GM19328 (cell line): ENCODE measurements at regions not wholly inside any gene's neighbourhood (a gene's known extent, or its start where the extent isn't known, plus 50 kb on each side); places are given as distances from the start of the nearest gene placed in this dataset.
"Not testable (repeated sequence)": the region's sequence is repeated elsewhere in the genome, so short reads cannot be mapped to it uniquely, and the experiment has no call there.

Experiments used
- ATAC-seq: cut with Tn5 transposase; IDR thresholded peaks from one replicate; pipeline ENCODE4 v1.9.1; 2021; ENCODE audit warnings: mild to moderate bottlenecking, moderate library complexity; ENCODE audit not compliant: unreplicated experiment

DNA sequence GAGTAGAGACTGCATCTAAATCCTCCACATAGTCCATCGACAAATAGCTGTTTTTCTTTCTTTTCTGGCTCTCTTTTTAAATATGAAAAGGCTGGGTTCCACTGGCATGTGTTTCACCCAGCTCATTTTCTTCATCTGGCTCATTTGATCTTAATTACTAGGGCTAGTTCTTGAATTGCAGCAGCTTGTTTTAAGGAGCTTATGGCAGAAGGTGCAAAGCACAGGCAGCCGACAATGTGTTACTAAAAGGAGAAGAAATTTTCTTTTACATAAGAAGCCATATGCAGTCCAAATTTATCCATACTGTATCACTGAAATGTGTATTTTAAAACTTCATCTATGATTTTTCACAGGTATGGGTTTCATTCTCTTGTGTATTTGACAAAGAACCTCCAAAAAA lies 205.6 kb upstream of the PTER start:
- ATAC-seq, result no peak

DNA sequence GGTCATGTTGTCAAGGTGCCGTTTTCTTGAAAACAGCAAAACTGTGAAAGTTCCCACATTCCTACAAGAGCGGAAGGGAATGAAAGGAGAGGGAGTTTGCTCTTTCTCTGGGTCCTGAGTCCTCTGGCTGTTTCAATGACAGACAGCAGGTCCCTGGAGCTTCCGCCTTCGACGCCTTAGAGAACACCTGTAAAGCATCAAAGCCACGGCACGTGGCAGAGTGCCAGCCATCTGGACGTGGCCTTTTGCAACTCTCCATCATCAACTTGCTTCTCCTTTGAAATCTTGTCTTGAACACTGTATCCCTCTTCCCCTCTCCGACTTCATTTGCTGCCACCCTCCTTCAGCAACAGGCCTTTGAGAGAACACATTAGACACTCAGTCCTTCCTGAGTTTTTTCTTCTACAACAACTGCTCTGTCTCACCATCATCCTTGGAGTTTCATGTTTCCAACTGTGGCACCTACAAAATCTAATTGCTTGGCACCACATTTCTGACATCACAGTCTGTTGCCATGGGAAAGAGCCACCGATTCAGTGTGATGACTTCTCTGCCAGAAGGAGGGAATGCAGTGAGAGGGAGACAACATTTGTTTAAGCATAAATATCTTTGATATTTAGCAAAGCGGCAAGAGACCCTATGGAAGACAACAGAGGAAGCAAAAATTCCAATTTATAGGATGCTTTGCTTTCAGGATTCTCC lies 204.9 kb upstream of the PTER start:
- no peak for ATAC-seq

DNA sequence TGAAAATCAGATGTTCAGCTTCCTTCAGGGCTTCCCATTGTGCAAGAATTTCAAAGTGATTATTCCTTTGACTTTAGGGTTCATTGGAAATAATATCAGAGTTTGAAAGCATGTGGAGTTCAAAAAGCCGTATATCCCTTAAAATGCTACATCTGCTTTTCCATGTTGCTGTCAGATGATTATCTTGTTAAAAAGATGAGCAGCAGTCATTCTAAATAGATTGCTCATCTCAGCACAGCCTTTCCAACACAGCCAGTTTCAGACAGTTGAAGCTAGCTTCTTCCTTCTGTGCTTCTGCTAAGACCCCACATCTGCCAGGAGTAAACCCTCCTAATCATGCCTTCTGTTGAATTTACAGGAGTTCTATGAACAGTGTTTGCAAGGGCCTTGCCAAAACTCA lies 204.4 kb upstream of the PTER start:
- no peak for ATAC-seq

DNA sequence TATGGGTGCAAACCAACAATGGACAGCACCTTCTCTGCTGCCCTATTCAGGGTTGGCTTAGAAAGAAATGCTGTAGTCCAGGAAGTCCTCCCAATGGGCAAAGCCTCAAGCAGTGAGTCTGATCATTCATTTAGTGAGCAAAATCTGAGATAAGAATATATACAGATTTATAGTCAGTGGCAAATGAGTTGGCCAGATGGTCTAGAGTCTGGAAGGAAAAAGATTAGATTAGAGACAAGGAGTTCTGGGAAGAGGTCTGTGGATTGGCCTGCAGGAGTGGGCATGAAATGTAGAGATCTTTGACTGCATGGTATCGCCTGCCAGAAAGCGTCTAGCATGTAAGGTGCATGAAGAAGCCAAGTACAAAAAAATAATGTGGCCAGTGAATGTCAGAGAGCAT lies 201.9 kb upstream of the PTER start:
- ATAC-seq, result no peak

DNA sequence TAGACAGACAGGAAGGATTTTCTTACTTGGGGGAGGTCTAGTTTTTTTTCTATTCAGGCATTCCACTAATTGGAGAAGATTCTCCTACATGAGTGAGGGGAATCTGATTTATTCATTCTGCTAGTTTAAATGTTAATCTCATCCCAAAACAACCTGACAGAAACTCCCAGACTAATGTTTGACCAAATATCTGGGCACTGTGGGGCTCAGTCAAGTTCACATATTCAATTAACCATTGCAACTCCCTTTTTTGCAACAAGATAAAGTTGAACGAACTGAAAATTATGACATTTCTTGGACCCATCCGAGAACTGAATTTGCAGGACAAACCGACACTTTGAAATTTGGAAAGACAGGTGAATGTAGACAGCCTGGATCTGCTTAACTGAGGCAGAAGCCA lies 194.4 kb upstream of the PTER start:
- ATAC-seq, result no peak

DNA sequence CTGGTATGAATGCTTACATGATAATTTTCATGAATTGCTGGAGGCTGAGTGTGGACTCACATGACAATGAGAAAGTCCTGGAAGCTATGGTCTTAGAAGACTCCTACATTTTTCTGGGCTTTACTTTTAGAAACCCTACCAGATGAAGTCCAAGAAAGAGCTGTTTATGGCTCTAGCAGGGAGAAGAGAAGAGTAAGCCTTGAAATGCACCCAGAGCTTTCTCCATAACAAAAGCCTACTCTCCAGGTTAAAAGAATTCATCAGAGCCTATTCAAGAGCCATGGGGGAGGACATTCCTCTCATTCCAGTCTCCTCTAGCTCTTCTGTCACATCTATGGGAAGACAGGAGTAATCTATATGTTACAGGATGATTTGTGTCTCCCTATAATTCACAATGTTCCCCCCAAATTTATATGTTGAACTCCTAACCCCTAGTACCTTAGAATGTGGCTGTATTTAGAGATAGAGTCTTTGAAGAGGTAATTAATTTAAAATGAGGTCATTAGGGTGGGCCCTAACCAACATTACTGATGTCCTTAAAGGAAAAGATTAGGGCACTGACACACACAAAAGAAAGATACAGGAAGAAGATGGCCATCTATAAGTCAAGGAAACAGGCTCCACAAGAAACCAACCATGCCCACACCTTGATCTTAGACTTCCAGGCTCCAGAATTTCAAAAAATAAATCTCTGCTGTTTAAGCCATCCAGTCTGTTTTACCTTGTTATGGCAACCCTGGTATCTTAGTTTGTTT lies 193.8 kb upstream of the PTER start:
- ATAC-seq, result no peak

DNA sequence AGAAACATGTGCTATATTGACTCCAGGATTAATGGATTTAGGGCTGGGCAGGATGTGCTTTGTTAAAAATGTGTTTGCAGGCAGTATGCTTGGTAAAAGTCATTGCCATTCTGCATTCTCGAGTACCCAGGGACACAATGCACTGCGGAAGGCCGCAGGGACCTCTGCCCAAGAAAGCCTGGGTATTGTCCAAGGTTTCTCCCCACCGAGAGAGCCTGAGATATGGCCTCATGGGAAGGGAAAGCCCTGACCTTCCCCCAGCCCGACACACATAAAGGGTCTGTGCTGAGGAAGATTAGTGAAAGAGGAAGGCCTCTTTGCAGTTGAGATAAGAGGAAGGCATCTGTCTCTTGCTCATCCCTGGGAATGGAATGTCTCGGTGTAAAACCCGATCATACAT lies 186.7 kb upstream of the PTER start:
- ATAC-seq, result not testable (repeated sequence)

DNA sequence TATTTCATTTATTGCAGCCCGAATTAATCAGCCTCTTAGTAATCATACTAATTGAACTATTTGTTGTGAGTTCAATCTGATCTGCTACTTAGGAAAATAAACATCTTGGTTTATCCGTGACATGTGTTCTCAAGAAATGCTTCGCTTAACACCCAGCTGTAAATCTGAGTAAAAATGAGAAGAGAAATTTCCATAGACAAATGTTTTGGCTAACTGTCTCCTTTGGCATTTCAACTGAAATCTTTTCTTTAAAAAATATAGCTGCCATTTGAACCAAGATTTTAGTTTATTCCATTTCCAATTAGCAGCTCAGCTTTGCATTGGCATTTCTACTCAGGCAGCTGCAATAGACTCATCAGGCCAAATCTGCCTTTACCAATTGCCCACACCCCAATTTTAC lies 180.5 kb upstream of the PTER start:
- no peak for ATAC-seq

DNA sequence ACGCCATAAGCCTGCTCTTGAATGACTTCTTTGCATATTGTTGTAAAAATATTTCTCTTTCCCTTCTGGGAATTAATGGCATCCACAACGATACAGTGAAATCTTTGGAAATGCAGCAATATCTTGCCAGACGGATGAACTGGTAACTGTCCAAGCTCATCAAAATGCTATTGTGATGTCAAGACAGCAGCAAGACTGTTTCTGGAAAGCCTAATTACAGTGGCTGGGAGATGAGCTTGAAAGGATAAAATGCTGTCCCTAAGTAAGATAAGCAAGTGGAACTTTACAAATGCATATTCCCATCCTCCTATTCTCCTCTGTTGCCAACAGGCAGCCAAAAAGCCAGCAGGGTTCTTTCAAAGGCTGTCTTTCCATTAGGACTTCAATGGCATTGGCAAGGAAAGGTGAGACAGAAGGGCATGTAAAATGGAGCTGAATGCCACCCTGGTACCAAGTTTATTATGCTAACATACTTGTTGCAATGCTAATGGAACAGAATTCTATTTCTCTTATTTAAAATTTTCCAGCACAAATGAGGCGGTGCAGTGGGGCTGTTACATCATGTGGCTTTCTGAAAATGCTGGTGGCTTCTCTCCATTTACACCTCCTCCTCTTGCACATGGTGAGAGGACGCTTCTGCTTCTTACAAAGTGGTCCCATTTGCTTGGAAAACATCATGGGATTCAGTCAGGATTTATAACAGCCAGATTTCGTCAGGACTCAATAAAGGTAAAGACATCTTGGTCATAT lies 178.3 kb upstream of the PTER start:
- no peak for ATAC-seq

DNA sequence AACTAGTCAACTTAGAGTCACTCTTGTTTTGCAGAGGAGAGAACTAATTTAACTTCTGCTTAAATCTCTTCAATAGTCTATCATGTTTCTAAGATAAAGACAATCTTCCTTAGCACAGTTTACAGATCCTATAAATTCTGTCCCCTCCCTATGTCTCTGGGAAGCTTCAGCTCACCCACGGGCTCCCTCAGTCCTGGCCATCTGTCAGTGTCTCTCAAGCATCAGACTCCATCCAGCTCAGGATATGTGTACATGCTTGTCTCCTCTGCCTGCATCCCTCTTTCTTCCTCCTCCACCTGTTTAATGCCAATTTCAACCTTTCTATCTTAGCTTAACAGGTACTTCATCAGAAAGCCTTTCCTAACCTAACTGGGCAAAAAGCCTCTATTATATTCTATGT lies 177.1 kb upstream of the PTER start:
- ATAC-seq, result no peak

DNA sequence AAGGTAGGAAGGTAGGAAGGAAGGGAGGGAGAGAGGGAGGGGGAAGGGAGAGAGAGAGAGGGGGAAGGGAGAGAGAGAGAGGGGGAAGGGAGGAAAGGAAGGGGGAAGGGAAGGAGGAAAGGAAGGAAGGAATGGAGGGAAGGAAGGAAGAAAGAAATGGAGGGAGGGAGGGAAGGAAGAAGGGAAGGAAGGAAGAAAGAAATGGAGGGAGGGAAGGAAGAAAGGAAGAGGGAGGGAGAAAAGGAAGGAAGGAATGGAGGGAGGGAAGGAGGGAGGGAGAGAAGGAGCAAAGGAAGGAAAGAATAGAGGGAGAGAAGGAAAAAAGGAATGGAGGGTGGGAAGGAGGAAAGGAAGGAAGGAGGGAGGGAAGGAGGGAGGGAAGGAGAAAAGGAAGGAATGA lies 176.4 kb upstream of the PTER start:
- ATAC-seq, result no peak

DNA sequence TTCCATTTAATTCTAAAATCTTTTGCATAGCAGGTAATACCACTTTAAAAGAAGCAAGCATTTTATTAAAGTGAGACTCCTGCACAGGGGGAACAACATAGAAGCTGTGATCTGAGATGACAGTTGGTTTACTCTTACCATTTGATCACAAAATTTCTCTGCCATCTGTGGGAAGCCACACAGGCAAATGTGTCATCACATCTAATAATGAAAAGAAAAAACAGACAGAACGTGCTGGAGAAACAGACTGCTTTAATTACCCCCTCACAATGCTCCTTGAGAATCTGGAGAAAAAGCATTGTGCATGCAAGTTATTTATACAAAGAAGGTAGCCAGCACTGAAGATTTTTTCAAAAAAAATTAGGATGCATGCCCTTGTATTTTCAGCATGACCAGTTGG lies 165.2 kb upstream of the PTER start:
- no peak for ATAC-seq

DNA sequence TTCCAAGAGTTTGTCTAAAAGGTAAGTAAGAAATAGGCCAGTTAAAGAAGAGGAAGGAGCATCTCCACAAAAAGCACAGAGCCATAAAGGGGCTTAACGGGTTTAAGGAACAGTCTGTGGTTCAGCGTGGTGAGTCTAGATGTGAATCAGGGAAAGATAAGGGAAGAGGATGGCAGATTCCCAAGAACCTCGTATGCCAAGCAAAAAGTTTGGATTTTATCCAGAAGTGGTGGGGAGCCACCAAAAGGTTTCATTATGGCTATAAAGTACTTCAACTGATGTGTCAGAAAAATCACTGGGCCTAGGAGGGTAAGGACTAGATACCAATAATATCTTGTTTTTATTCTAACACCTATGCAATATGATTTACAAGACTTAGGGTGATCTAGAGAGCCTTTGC lies 161.9 kb upstream of the PTER start:
- ATAC-seq, result no peak

DNA sequence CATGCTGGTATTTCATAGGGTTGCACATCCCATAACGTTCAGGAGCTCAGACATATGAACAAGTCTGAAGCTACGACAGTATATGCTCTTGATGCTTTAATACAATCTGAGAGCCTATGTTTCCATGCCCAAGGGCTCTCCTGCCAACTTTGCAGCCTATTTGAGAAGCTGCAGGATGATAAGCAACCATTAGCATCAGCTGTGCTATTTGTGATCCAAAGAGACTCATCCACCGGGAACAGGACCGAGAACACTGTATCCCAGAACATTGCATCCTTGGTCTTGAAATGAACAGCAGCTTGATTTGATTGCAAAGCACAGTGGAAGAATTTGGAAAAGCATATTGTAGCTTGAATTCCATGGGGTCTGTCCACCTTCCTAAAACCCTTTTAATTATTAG lies 156.2 kb upstream of the PTER start:
- no peak for ATAC-seq

DNA sequence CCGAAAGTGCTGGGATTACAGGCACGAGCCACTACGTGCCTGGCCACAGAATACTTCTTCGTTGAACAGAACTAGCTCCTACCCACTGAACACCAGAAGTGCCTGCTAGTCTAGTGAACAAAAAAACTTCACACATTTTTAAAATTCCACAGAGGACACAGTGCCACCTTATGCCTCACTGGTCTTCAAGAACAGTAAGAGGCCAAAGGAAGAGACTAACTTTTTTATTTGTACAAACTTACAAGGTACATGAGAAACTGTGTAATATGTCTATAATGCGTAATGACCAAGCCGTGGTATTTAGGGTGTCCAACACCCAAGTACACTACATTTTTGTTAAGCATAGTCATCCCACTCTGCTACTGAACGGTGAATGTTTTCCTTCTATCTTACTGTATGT lies 144.4 kb upstream of the PTER start:
- ATAC-seq, result no peak

DNA sequence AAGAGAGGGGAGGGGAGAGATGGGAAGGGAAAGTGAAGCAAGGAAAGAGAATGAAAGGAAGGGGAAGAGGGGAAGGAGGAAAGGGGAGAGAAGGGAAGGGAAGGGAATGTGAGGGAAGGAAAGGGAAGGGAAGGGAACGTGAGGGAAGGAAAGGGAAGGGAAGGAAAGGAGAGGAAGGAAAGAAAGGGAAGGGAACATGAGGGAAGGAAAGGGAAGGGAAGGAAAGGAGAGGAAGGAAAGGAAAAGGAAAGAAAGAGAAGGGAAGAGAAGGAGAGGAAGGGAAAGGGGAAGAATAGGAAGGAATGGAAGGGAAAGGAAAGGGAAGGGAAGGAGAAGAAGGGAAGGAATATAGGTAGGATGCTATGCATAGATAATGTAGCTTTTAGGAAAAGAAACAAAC lies 139.7 kb upstream of the PTER start:
- no peak for ATAC-seq

DNA sequence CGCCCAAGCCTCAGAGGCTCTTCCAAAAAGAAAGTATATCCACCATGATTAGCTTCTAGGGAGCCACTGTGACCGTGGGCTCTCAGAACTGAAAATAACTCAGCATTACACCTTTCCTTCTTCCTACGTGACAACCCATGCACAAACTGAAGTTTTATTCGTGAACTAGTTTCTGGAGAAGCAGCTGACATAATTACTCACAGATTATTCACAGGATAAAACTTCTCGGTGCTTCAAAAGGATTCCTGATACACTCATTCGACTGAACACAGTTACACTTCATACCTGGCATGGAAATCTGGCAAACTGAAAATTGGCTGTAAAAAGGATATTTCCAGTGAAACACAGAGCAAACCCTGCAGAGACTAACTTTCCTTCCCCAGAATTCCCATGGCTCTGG lies 139.2 kb upstream of the PTER start:
- no peak for ATAC-seq

DNA sequence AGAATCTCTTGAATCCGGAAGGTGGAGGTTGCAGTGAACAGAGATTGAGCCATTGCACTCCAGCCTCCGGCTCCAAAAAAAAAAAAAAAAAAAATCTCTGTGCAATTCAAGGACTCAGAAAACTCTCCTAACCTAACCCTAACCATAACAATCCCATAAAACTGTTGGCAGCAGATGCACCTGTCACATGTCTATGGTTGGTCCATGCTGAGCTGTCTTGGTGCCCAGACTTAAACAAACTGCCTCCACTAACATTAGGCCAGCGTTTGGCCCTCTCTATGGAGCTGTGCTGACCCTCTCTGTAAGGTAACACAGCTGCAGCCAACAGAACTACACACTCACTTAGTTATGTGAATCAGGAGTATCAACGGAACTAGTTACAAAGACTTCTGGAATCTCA lies 132.5 kb upstream of the PTER start:
- no peak for ATAC-seq

DNA sequence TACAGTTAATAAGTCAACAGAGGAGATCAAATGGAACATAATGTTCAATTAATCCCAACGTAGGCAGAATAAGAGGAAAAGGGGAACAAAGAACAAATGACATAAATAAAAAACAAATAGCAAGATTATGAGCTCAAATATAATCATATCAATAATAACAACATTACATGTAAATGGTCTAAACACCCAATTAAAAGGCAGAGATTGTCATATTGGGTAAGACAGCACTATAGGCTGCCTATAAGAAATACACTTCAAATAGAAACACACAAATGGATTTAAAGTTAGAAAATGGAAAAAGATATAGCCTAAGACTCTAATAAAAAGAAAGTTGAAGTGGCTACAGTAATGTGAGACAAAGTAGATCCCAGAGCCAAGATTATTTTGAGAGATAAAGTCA lies 126.4 kb upstream of the PTER start:
- ATAC-seq, result no peak

DNA sequence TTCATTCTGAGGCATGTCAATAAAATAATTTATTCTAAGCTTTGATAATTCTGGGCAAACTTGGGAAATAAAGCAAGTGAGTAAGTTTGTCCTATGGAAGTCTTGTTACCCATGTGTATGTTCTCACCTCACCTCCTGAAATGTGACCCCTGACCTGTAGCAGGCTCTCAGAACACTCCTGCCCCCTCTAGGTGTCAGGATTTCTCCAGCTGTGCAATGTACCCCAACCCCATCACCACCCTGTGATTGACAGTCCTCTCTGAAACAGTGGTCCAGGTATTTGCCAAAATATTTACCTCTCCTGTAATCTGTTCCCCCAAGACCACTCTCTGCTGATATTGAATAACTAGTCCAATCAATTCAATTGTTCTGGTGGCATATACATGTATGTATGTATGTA lies 122.6 kb upstream of the PTER start:
- no peak for ATAC-seq

DNA sequence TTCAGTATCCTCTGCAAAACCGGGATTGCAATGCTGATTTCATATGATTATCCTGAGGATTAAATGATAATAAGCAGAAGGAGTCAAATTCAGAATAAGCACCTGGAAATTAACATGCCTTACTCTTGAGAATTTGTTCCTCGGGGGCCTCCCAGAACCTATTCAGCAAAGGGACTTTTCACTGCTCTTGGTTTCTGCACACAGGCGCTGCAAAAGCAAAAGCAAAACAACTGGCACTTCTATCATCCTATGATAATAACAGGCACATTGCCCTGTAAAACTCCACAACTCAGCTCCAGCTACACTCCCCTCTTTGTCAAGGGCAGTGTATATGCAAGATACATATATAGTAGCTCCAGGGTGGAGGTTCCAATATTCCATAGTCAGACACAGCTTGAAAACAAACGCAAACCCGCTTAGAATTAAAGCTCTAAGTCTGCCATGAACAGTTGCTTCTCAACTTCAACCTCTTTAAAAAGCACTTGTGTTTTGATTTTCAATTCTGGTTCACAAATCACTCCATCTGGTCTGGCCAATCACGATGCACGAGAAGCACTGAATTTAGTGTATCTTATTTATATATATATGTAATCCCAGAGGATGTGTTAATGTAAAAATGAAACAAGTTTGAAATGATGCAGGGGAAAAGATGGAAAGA lies 119.9 kb upstream of the PTER start:
- ATAC-seq, result no peak

DNA sequence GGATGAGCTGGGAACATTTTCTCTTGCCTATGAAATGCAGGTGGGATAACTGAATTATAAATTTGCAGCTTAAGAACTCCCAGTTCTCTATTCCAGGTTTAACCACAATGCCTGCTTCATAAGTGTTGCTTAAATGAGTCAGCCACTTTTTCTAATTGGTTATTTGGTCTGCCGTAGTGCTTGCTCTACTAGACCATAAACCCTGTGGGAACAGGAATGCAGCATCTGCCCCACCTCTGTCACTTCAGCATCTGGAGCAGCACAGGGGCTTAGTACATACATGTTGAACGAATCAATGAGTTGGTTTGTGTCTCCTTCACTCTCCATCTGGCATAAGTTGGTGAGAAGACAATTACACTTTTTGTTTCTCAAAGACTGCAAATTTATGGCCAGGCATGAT lies 95.2 kb upstream of the PTER start:
- ATAC-seq, result no peak
